HCT116 (cell line): ENCODE measurements at regions not wholly inside any gene's neighbourhood (a gene's known extent, or its start where the extent isn't known, plus 50 kb on each side); places are given as distances from the start of the nearest gene placed in this dataset.

Experiments used
- ATAC-seq: fragments of 200-7000 bp; cut with Tn5 transposase; 2 replicates; pipeline ENCODE4 v1.9.1; 2020; ENCODE audit warnings: mild to moderate bottlenecking, moderate library complexity
- BruUV-seq: library from RNA; stranded (reverse); fragments of 400-500 nt; replicated peaks from 2 replicates; lab custom pipeline; 2021; lab: Mats Ljungman, UMichigan
- CTCF ChIA-PET: fragments of 300-600 bp; sonication (Branson Sonifier 250); formaldehyde crosslinking; loops from one replicate; lab custom pipeline; 2021; ENCODE audit warnings: antibody characterized with exemption; lab: Charles Lee
- POLR2A ChIA-PET: fragments of 300-600, 350-600 bp; sonication (Branson Sonifier 250); formaldehyde crosslinking; loops from one replicate; lab custom pipeline; 2021; ENCODE audit warnings: antibody characterized with exemption; lab: Charles Lee
- RAD21 ChIA-PET, 2 experiments: fragments of 300-600 bp; sonication (Branson Sonifier 250); formaldehyde crosslinking; loops; one replicate each; lab custom pipeline; 2023; ENCODE audit warnings: low total read pairs in 2 of 2; ENCODE audit not compliant: uncharacterized antibody in 2 of 2, unreplicated experiment in 2 of 2, low non-redundant PET in 1 of 2; lab: Charles Lee
- DNase-seq: peaks from one replicate; pipeline ENCODE4 v3.0.0-alpha.2; 2010; ENCODE audit warnings: low read depth, low spot score
- H2AFZ ChIP-seq: fragments of 200-600 bp; shearing (Covaris generic), sonication (generic); 2 replicates; pipeline ENCODE4 v1.6.1; 2017; ENCODE audit warnings: low read depth, mixed run types, mixed read lengths, antibody characterized with exemption, low read length; ENCODE audit not compliant: poor library complexity, severe bottlenecking
- H3K27ac ChIP-seq: 2 replicates; pipeline ENCODE4 v1.5.1; 2012; ENCODE audit warnings: low read depth, low read length
- H3K27me3 ChIP-seq: fragments of 200-600 bp; sonication (generic); 2 replicates; pipeline ENCODE4 v1.6.1; 2016; ENCODE audit warnings: mixed run types, low read length, mixed read lengths; ENCODE audit not compliant: insufficient read depth
- H3K36me3 ChIP-seq, 2 experiments: fragments of 200-500 bp in 1 of 2; fragments of 200-600 bp in 1 of 2; sonication (Bioruptor generic) in 1 of 2; sonication (generic) in 1 of 2; 2 replicates each; pipeline versions ENCODE4 v1.5.1 to v1.6.1; 2014 to 2016; ENCODE audit warnings: low read length in 2 of 2, inconsistent platforms in 1 of 2, mixed read lengths in 1 of 2, mixed run types in 1 of 2; ENCODE audit not compliant: insufficient read depth in 2 of 2, control insufficient read depth in 1 of 2
- H3K4me1 ChIP-seq, 2 experiments: fragments of 200-600 bp in 1 of 2; sonication (generic) in 1 of 2; 2 replicates each; pipeline versions ENCODE4 v1.5.1 to v1.6.1; 2012 to 2017; ENCODE audit warnings: low read length in 2 of 2, inconsistent platforms in 1 of 2, mild to moderate bottlenecking in 1 of 2, mixed read lengths in 1 of 2, mixed run types in 1 of 2, moderate library complexity in 1 of 2; ENCODE audit not compliant: insufficient read depth in 2 of 2, control insufficient read depth in 1 of 2
- H3K4me2 ChIP-seq: fragments of 200-600 bp; sonication (generic); 2 replicates; pipeline ENCODE4 v1.6.1; 2017; ENCODE audit warnings: mixed run types, low read length, mixed read lengths
- H3K4me3 ChIP-seq, 2 experiments: fragments of 200-600 bp in 1 of 2; sonication (generic) in 1 of 2; replicated peaks in 1 of 2; 2 replicates each; pipeline ENCODE4 v1.5.1; 2011 to 2016; ENCODE audit warnings: low read length in 2 of 2, control low read depth in 1 of 2, low read depth in 1 of 2, mild to moderate bottlenecking in 1 of 2, mixed read lengths in 1 of 2, mixed run types in 1 of 2
- H3K79me2 ChIP-seq: fragments of 200-600 bp; sonication (generic); 2 replicates; pipeline ENCODE4 v1.6.1; 2017; ENCODE audit warnings: mild to moderate bottlenecking, mixed run types, low read length, moderate library complexity, mixed read lengths; ENCODE audit not compliant: insufficient read depth
- H3K9ac ChIP-seq: fragments of 200-600 bp; sonication (generic); 2 replicates; pipeline ENCODE4 v1.6.1; 2016; ENCODE audit warnings: low read length, mixed read lengths
- H3K9me2 ChIP-seq: fragments of 200-600 bp; sonication (generic), shearing (Covaris generic); 2 replicates; pipeline ENCODE4 v1.6.1; 2017; ENCODE audit warnings: mixed run types, mild to moderate bottlenecking, moderate library complexity; ENCODE audit not compliant: insufficient read depth
- H3K9me3 ChIP-seq, 2 experiments: fragments of 200-500 bp in 1 of 2; fragments of 200-600 bp in 1 of 2; sonication (Bioruptor generic) in 1 of 2; sonication (generic) in 1 of 2; 2 replicates each; pipeline ENCODE4 v1.6.1; 2014 to 2017; ENCODE audit warnings: low read length in 2 of 2, mixed read lengths in 2 of 2, inconsistent platforms in 1 of 2, low read depth in 1 of 2, mild to moderate bottlenecking in 1 of 2, mixed run types in 1 of 2, moderate library complexity in 1 of 2; ENCODE audit not compliant: control insufficient read depth in 1 of 2, insufficient read depth in 1 of 2
- H4K20me1 ChIP-seq: fragments of 200-600 bp; sonication (generic), shearing (Covaris generic); 2 replicates; pipeline ENCODE4 v1.6.1; 2017; ENCODE audit warnings: mixed run types, mild to moderate bottlenecking, moderate library complexity; ENCODE audit not compliant: insufficient read depth
- CEBPB ChIP-seq: IDR thresholded peaks from 2 replicates; pipeline ENCODE4 v1.6.1; 2012; ENCODE audit warnings: low read depth
- ELF1 ChIP-seq: IDR thresholded peaks from 2 replicates; pipeline ENCODE4 v1.6.1; 2012; ENCODE audit warnings: low read depth, borderline replicate concordance
- EZH2 ChIP-seq: fragments of 200-600 bp; sonication (generic); IDR thresholded peaks from 2 replicates; pipeline ENCODE4 v1.6.1; 2017; ENCODE audit warnings: antibody characterized with exemption, mixed run types
- EZH2phosphoT487 ChIP-seq: fragments of 200-600 bp; IDR thresholded peaks from 2 replicates; pipeline ENCODE4 v1.6.1; 2018; ENCODE audit warnings: antibody characterized with exemption, borderline replicate concordance
- JUND ChIP-seq: IDR thresholded peaks from 2 replicates; pipeline ENCODE4 v1.6.1; 2012
- POLR2A ChIP-seq: IDR thresholded peaks from 2 replicates; pipeline ENCODE4 v1.7.0; 2011; ENCODE audit warnings: borderline replicate concordance; ENCODE audit not compliant: insufficient read depth, insufficient read length; ENCODE audit errors: extremely low read depth
- RAD21 ChIP-seq: IDR thresholded peaks from 2 replicates; pipeline ENCODE4 v1.6.1; 2012; ENCODE audit warnings: low read depth, mild to moderate bottlenecking
- REST ChIP-seq: IDR thresholded peaks from 2 replicates; pipeline ENCODE4 v1.6.1; 2012; ENCODE audit warnings: low read depth
- SIN3A ChIP-seq: IDR thresholded peaks from 2 replicates; pipeline ENCODE4 v1.6.1; 2012; ENCODE audit warnings: low read depth
- SP1 ChIP-seq: IDR thresholded peaks from 2 replicates; pipeline ENCODE4 v1.6.1; 2012; ENCODE audit warnings: low read depth
- SRF ChIP-seq: IDR thresholded peaks from 2 replicates; pipeline ENCODE4 v1.6.1; 2012; ENCODE audit warnings: low read depth
- TCF7L2 ChIP-seq: IDR thresholded peaks from 2 replicates; pipeline ENCODE4 v1.7.0; 2011; ENCODE audit warnings: borderline replicate concordance, inconsistent platforms; ENCODE audit not compliant: insufficient read depth, insufficient read length; ENCODE audit errors: extremely low read depth
- ZBTB33 ChIP-seq: IDR thresholded peaks from 2 replicates; pipeline ENCODE4 v1.6.1; 2011; ENCODE audit warnings: mild to moderate bottlenecking, low read length, moderate library complexity; ENCODE audit not compliant: insufficient replicate concordance; ENCODE audit errors: extremely low read depth
- ZFX ChIP-seq: fragments of 450-650 bp; IDR thresholded peaks from 2 replicates; pipeline ENCODE4 v1.6.1; 2017
- intact Hi-C: fragments of 100-400 bp; cut with micrococcal nuclease; formaldehyde crosslinking; loops from 2 replicates; pipeline ENCODE4 v1.10.0; 2022

- no peaks in the 10 kb centered on the region for H4K20me1 ChIP-seq
- no peak overlapping the region for H2AFZ ChIP-seq
- no peaks in the 10 kb centered on the region for H3K9me3 ChIP-seq
- TF ChIP-seq ZBTB33 (no peak), ZFX (no peak), REST (no peak), POLR2A (no peak), EZH2phosphoT487 (no peak), RAD21 (no peak), TCF7L2 (no peak), SP1 (no peak), EZH2 (no peak), SRF (no peak), SIN3A (no peak), ELF1 (no peak), JUND (no peak), CEBPB (no peak)
- H3K4me3 ChIP-seq = no peak overlapping the region
- intact Hi-C loops = no loop called here
- H3K4me1 ChIP-seq = no peaks in the 10 kb centered on the region
- CTCF ChIA-PET = no interaction called here
- POLR2A ChIA-PET = no interaction called here
- 0 out of 2 replicates have a peak, but pooled peaks cover 14% of the 10 kb centered on the region for H3K27me3 ChIP-seq
- H3K36me3 ChIP-seq = no peaks in the 10 kb centered on the region
- ATAC-seq (no peak), DNase-seq (no peak)
- no peak overlapping the region for H3K27ac ChIP-seq
- H3K9me2 ChIP-seq = no peaks in the 10 kb centered on the region
- H3K9ac ChIP-seq = no peak overlapping the region
- H3K79me2 ChIP-seq = no peaks in the 10 kb centered on the region
- BruUV-seq = no TSS peak
- RAD21 ChIA-PET = no interaction called here
- H3K4me2 ChIP-seq = no peak overlapping the region
Observed at GRCh38 chr18:78688249-78688648, 291.4 kb upstream of the SALL3 start.
